Mammary epithelial cell (primary cell): ENCODE measurements at regions not wholly inside any gene's neighbourhood (a gene's known extent, or its start where the extent isn't known, plus 50 kb on each side); places are given as distances from the start of the nearest gene placed in this dataset.

Experiments used
- EZH2 ChIP-seq: IDR thresholded peaks from 2 replicates; pipeline ENCODE4 v1.6.1; 2012; ENCODE audit warnings: low read length, inconsistent platforms, borderline replicate concordance
- TF ChIP-seq, protein P1 (sequence below), 2 donors: IDR thresholded peaks in 1 of 2; conservative IDR thresholded peaks in 1 of 2; 2 replicates each; pipeline ENCODE4 v1.5.1; 2011 to 2012; ENCODE audit warnings: inconsistent platforms in 2 of 2, low read length in 2 of 2, mild to moderate bottlenecking in 2 of 2, control low read depth in 1 of 2, low read depth in 1 of 2; ENCODE audit not compliant: insufficient read depth in 1 of 2; ENCODE audit errors: extremely low read depth in 1 of 2

DNA sequence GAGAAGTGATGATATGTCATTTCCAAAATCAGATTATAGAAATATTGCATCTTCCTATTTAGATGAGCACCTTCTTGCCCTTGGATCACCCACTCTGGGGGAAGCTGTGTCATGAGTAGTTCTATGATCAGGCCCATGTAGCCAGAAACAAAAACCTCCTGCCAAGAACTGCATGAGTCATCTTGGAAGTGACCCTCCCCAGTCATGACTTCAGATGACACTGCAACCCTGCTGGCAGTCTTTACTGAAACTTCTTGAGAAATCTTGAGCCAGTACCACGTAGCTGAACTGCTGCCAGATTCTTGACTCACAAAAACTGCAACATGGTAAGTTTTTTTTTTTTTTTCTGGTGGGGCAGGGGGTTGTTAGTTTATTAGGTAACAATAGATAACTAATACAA, 439.6 kb upstream of the PTGER4 start:
- TF ChIP-seq, protein P1, sequence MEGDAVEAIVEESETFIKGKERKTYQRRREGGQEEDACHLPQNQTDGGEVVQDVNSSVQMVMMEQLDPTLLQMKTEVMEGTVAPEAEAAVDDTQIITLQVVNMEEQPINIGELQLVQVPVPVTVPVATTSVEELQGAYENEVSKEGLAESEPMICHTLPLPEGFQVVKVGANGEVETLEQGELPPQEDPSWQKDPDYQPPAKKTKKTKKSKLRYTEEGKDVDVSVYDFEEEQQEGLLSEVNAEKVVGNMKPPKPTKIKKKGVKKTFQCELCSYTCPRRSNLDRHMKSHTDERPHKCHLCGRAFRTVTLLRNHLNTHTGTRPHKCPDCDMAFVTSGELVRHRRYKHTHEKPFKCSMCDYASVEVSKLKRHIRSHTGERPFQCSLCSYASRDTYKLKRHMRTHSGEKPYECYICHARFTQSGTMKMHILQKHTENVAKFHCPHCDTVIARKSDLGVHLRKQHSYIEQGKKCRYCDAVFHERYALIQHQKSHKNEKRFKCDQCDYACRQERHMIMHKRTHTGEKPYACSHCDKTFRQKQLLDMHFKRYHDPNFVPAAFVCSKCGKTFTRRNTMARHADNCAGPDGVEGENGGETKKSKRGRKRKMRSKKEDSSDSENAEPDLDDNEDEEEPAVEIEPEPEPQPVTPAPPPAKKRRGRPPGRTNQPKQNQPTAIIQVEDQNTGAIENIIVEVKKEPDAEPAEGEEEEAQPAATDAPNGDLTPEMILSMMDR (conservative IDR thresholded peaks at IDR 0.05 in 1 of 2, IDR thresholded peaks at IDR 0.05 in 1 of 2; ENCODE audit: extremely low read depth in 1 of 2, insufficient read depth in 1 of 2, low read depth in 1 of 2, low read length in 2 of 2), result no peak
- TF ChIP-seq EZH2, result no peak
